ENCODE measurements at regions not wholly inside any gene's neighbourhood (a gene's known extent, or its start where the extent isn't known, plus 50 kb on each side); places are given as distances from the start of the nearest gene placed in this dataset.

DNA sequence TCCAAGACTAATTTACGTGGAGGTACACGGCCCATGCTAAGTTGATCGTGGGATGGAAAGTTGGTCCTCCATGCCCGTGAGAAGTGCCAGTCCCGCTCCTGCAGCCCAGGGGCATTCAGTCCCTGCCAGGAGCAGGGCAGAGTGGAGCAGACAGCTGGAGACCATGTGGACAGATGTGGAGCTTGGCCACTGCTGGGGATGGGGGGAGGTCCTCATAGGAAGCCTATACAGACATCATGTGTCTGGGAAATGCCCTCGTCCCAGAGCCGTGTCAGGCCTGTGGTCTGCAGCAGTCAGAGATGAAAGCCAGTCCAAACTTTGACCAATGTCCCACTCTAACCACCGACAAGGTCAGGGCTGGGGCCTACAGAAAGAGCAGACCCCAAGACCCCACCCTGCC lies 118.4 kb downstream of the CPZ start:
- TF ChIP-seq POLR2A (IDR thresholded peaks at IDR 0.05), result no peak
- TF ChIP-seq, protein P1, sequence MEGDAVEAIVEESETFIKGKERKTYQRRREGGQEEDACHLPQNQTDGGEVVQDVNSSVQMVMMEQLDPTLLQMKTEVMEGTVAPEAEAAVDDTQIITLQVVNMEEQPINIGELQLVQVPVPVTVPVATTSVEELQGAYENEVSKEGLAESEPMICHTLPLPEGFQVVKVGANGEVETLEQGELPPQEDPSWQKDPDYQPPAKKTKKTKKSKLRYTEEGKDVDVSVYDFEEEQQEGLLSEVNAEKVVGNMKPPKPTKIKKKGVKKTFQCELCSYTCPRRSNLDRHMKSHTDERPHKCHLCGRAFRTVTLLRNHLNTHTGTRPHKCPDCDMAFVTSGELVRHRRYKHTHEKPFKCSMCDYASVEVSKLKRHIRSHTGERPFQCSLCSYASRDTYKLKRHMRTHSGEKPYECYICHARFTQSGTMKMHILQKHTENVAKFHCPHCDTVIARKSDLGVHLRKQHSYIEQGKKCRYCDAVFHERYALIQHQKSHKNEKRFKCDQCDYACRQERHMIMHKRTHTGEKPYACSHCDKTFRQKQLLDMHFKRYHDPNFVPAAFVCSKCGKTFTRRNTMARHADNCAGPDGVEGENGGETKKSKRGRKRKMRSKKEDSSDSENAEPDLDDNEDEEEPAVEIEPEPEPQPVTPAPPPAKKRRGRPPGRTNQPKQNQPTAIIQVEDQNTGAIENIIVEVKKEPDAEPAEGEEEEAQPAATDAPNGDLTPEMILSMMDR (IDR thresholded peaks at IDR 0.05), result no peak

Data from upper lobe of left lung (tissue), 4 donors.